Trophoblast cell (in vitro differentiated cells and primary cell): ENCODE measurements at regions not wholly inside any gene's neighbourhood (a gene's known extent, or its start where the extent isn't known, plus 50 kb on each side); places are given as distances from the start of the nearest gene placed in this dataset.

Source experiments
- DNase-seq, 2 donors: peaks; one replicate each; pipeline ENCODE4 v3.0.0-alpha.2; 2016
- H2AFZ ChIP-seq: 2 replicates; pipeline ENCODE4 v1.6.1; 2013; ENCODE audit warnings: low read length, moderate library complexity, mild to moderate bottlenecking; ENCODE audit not compliant: insufficient read depth, poor library complexity
- H2AK5ac ChIP-seq: 2 replicates; pipeline ENCODE4 v1.6.1; 2013; ENCODE audit warnings: mild to moderate bottlenecking, low read length
- H2BK120ac ChIP-seq: 2 replicates; pipeline ENCODE4 v1.6.1; 2013; ENCODE audit warnings: low read length, mild to moderate bottlenecking, moderate library complexity; ENCODE audit not compliant: insufficient read depth, poor library complexity
- H2BK12ac ChIP-seq: 2 replicates; pipeline ENCODE4 v1.6.1; 2013; ENCODE audit warnings: mild to moderate bottlenecking, low read length, moderate library complexity
- H2BK5ac ChIP-seq: 2 replicates; pipeline ENCODE4 v1.6.1; 2013; ENCODE audit warnings: low read length, low read depth, moderate library complexity, mild to moderate bottlenecking; ENCODE audit not compliant: poor library complexity
- H3K14ac ChIP-seq: 2 replicates; pipeline ENCODE4 v1.6.1; 2013; ENCODE audit warnings: mild to moderate bottlenecking, low read length
- H3K18ac ChIP-seq: 2 replicates; pipeline ENCODE4 v1.6.1; 2013; ENCODE audit warnings: mild to moderate bottlenecking, low read length
- H3K23ac ChIP-seq: 2 replicates; pipeline ENCODE4 v1.6.1; 2013; ENCODE audit warnings: low read length
- H3K27ac ChIP-seq: 2 replicates; pipeline ENCODE4 v1.5.1; 2013; ENCODE audit warnings: low read depth, mild to moderate bottlenecking, inconsistent platforms, low read length, moderate library complexity
- H3K27me3 ChIP-seq: 2 replicates; pipeline ENCODE4 v1.6.1; 2013; ENCODE audit warnings: inconsistent platforms, mild to moderate bottlenecking, low read length, moderate library complexity; ENCODE audit not compliant: insufficient read depth
- H3K36me3 ChIP-seq, 2 experiments: 1 replicate in 1 of 2; 2 replicates in 1 of 2; pipeline ENCODE4 v1.6.1; 2013; ENCODE audit warnings: low read length in 2 of 2, mild to moderate bottlenecking in 2 of 2, moderate library complexity in 1 of 2; ENCODE audit not compliant: insufficient read depth in 2 of 2, control insufficient read depth in 1 of 2
- H3K4ac ChIP-seq: 2 replicates; pipeline ENCODE4 v1.6.1; 2013; ENCODE audit warnings: low read depth, mild to moderate bottlenecking, low read length, moderate library complexity
- H3K4me1 ChIP-seq, 2 experiments: 1 replicate in 1 of 2; 2 replicates in 1 of 2; pipeline ENCODE4 v1.6.1; 2013; ENCODE audit warnings: low read length in 2 of 2, mild to moderate bottlenecking in 2 of 2, moderate library complexity in 1 of 2; ENCODE audit not compliant: insufficient read depth in 2 of 2, control insufficient read depth in 1 of 2
- H3K4me2 ChIP-seq: 2 replicates; pipeline ENCODE4 v1.6.1; 2013; ENCODE audit warnings: inconsistent platforms, mild to moderate bottlenecking, low read length, moderate library complexity
- H3K4me3 ChIP-seq: 2 replicates; pipeline ENCODE4 v1.5.1; 2013; ENCODE audit warnings: mild to moderate bottlenecking, low read depth, low read length, inconsistent platforms
- H3K79me1 ChIP-seq: one replicate; pipeline ENCODE4 v1.6.1; 2013; ENCODE audit warnings: low read length
- H3K79me2 ChIP-seq: 2 replicates; pipeline ENCODE4 v1.6.1; 2013; ENCODE audit warnings: low read length, mild to moderate bottlenecking; ENCODE audit not compliant: control insufficient read depth, insufficient read depth, poor library complexity
- H3K9ac ChIP-seq: 2 replicates; pipeline ENCODE4 v1.6.1; 2013; ENCODE audit warnings: mild to moderate bottlenecking, low read length
- H3K9me3 ChIP-seq: 2 replicates; pipeline ENCODE4 v1.6.1; 2013; ENCODE audit warnings: low read depth, mild to moderate bottlenecking, control low read depth, inconsistent platforms, low read length; ENCODE audit not compliant: insufficient read depth
- H4K12ac ChIP-seq: 2 replicates; pipeline ENCODE4 v1.6.1; 2013; ENCODE audit warnings: low read depth, mild to moderate bottlenecking, low read length, moderate library complexity
- H4K8ac ChIP-seq: 2 replicates; pipeline ENCODE4 v1.6.1; 2013; ENCODE audit warnings: low read depth, mild to moderate bottlenecking, low read length, moderate library complexity
- H4K91ac ChIP-seq: one replicate; pipeline ENCODE4 v1.6.1; 2013; ENCODE audit warnings: low read depth, mild to moderate bottlenecking, low read length, moderate library complexity
- WGBS: extraction: QIAGEN DNeasy Blood & Tissue Kit; methylation state at CpG from one replicate; pipeline ENCODE4 v1.1.7; 2013; ENCODE audit warnings: missing lambda C conversion rate; ENCODE audit not compliant: insufficient read length, insufficient coverage; ENCODE audit errors: extremely low coverage; 5-methylcytosine and 5-hydroxymethylcytosine counted together

DNA sequence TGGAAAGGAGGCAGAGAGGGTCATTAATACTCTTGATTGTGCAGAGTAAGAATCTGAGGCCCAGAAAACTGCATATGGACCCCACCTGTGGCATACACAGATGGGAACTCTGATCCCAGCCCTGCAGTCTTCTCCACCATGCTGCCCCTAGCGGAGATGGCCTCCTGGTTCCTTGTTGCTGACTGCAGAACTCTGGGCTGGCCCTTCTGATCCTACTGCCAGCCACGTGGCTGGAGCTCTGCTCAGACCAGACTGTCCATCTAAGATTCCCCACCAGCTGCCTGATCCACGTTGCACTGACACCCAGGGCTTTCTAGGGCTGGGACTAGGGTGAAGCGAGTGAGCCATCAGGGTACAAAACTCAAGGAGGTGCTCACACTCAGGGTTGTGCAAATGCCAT is 245.7 kb upstream of the NR4A3 start:
- Histone ChIP-seq H3K4ac (no peak overlapping the region), H2BK5ac (no peak overlapping the region), H3K4me3 (no peak overlapping the region), H3K27ac (no peak overlapping the region), H3K36me3 (no peaks in the 10 kb centered on the region), H3K79me1 (no peaks in the 10 kb centered on the region), H3K79me2 (no peaks in the 10 kb centered on the region), H3K18ac (no peak overlapping the region), H4K12ac (no peak overlapping the region), H2AFZ (no peak overlapping the region), H2BK120ac (no peak overlapping the region), H2AK5ac (no peak overlapping the region), H3K27me3 (no peaks in the 10 kb centered on the region), H3K9ac (no peak overlapping the region), H3K4me1 (no peaks in the 10 kb centered on the region), H3K14ac (no peak overlapping the region), H3K4me2 (no peak overlapping the region), H3K23ac (no peak overlapping the region), H3K9me3 (no peaks in the 10 kb centered on the region), H4K91ac (no peak overlapping the region), H2BK12ac (no peak overlapping the region), H4K8ac (no peak overlapping the region)
- no peak for DNase-seq
- WGBS: no CpG with 5 or more reads among the region's 4 CpGs

DNA sequence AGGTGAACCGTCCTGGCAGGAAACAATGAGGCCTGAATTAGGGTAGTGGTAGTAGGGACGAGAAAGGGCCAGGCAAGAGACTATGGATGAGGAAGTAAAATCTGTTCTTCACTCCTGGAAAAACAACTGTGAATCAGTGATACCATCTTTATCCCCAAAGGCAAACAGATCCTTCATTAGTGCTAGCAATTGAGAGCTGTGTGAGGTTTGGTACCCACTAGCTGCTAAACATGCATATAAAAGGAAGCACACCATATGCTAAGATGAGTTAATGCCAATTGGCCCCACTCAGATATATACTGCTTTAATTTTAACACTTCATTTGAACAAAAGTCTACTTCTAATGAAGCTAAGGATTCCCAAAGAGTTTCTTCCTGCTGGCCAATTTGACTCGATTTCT is 244.8 kb upstream of the NR4A3 start:
- no peaks in the 10 kb centered on the region for H3K9me3 ChIP-seq
- H3K79me1 ChIP-seq: no peaks in the 10 kb centered on the region
- no peak overlapping the region for H2BK5ac ChIP-seq
- no peak overlapping the region for H4K91ac ChIP-seq
- H4K8ac ChIP-seq: no peak overlapping the region
- H4K12ac ChIP-seq: no peak overlapping the region
- H3K4ac ChIP-seq: no peak overlapping the region
- no peaks in the 10 kb centered on the region for H3K27me3 ChIP-seq
- H3K18ac ChIP-seq: no peak overlapping the region
- H3K23ac ChIP-seq: peak overlapping the region; percentile 61
- no peak overlapping the region for H2AK5ac ChIP-seq
- H3K4me2 ChIP-seq: no peak overlapping the region
- H3K9ac ChIP-seq: no peak overlapping the region
- no peak overlapping the region for H2BK120ac ChIP-seq
- no peak overlapping the region for H2AFZ ChIP-seq
- no peak overlapping the region for H3K4me3 ChIP-seq
- H3K4me1 ChIP-seq: no peaks in the 10 kb centered on the region
- H3K79me2 ChIP-seq: no peaks in the 10 kb centered on the region
- no peaks in the 10 kb centered on the region for H3K36me3 ChIP-seq
- H3K27ac ChIP-seq: no peak overlapping the region
- no peak overlapping the region for H2BK12ac ChIP-seq
- WGBS: no CpG with 5 or more reads among the region's 3 CpGs
- no peak overlapping the region for H3K14ac ChIP-seq
- DNase-seq: no peak

DNA sequence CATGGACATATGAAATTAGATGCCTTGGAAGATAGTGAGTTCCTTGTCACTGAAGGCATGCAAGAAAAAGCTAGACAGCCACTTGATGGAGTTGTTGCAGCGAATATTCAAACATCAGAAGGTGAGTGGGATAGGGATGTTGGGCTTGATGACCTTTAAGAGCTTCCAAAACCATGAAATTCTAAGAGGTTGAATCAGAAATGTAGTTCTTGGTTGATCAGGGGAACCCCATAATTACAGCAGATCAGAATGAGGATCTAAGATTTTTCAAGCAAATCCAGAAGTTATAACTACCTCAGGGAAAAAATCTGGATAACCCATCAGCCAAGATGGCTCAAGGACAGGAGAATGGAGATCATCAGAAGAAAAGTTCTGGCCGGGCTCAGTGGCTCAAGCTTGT is 244.3 kb upstream of the NR4A3 start:
- H2AFZ ChIP-seq: no peak overlapping the region
- H3K4me1 ChIP-seq: no peaks in the 10 kb centered on the region
- H3K4ac ChIP-seq: no peak overlapping the region
- no peak overlapping the region for H2BK5ac ChIP-seq
- H3K18ac ChIP-seq: no peak overlapping the region
- no peak overlapping the region for H2AK5ac ChIP-seq
- no peak overlapping the region for H3K9ac ChIP-seq
- H2BK12ac ChIP-seq: no peak overlapping the region
- DNase-seq: no peak
- H2BK120ac ChIP-seq: no peak overlapping the region
- H3K23ac ChIP-seq: no peak overlapping the region
- no peaks in the 10 kb centered on the region for H3K79me2 ChIP-seq
- no peak overlapping the region for H4K91ac ChIP-seq
- H4K12ac ChIP-seq: no peak overlapping the region
- no peak overlapping the region for H3K4me2 ChIP-seq
- H3K9me3 ChIP-seq: no peaks in the 10 kb centered on the region
- H3K27ac ChIP-seq: no peak overlapping the region
- H3K36me3 ChIP-seq: no peaks in the 10 kb centered on the region
- no peak overlapping the region for H3K14ac ChIP-seq
- no peaks in the 10 kb centered on the region for H3K27me3 ChIP-seq
- H3K79me1 ChIP-seq: no peaks in the 10 kb centered on the region
- WGBS: no CpG with 5 or more reads among the region's 2 CpGs
- no peak overlapping the region for H4K8ac ChIP-seq
- no peak overlapping the region for H3K4me3 ChIP-seq

DNA sequence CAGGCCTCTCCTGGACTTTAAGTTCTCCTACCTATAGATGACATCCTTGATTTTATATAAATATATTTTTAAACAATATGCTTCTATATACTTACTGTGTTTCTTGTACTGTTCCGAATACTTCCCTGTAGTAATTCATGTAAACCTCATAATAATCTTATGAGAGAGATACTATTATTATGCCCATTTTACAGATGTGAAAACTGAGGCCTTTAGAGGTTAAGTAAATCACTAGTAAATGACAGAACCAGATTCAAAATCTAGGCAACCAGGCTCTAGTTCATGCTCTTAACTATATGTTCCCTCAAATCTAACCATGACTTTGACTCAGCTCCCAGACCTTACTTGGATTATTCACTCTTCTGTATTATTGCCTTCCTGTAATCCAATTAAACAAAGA is 243.0 kb upstream of the NR4A3 start:
- no peak overlapping the region for H2AFZ ChIP-seq
- H4K8ac ChIP-seq: no peak overlapping the region
- H3K9me3 ChIP-seq: no peaks in the 10 kb centered on the region
- DNase-seq: no peak
- no peaks in the 10 kb centered on the region for H3K36me3 ChIP-seq
- no peak overlapping the region for H3K4me2 ChIP-seq
- H2BK5ac ChIP-seq: no peak overlapping the region
- no peaks in the 10 kb centered on the region for H3K79me2 ChIP-seq
- no peak overlapping the region for H2BK120ac ChIP-seq
- H3K4me3 ChIP-seq: no peak overlapping the region
- no peaks in the 10 kb centered on the region for H3K4me1 ChIP-seq
- no peak overlapping the region for H4K91ac ChIP-seq
- no peak overlapping the region for H3K4ac ChIP-seq
- no peak overlapping the region for H2BK12ac ChIP-seq
- H3K18ac ChIP-seq: no peak overlapping the region
- H3K23ac ChIP-seq: no peak overlapping the region
- H2AK5ac ChIP-seq: no peak overlapping the region
- WGBS: no CpG with 5 or more reads among the region's 1 CpG
- no peak overlapping the region for H3K9ac ChIP-seq
- no peak overlapping the region for H3K14ac ChIP-seq
- no peaks in the 10 kb centered on the region for H3K79me1 ChIP-seq
- no peak overlapping the region for H4K12ac ChIP-seq
- no peaks in the 10 kb centered on the region for H3K27me3 ChIP-seq
- no peak overlapping the region for H3K27ac ChIP-seq
